Stimulated activated CD4-positive, alpha-beta T cell treated with anti-CD3 and anti-CD28 coated beads, Interleukin-1b, Interleukin-23, amount 100 ng/mL, for 4 hours (primary cell): ENCODE measurements at regions not wholly inside any gene's neighbourhood (a gene's known extent, or its start where the extent isn't known, plus 50 kb on each side); places are given as distances from the start of the nearest gene placed in this dataset.
"Not testable (repeated sequence)": the region's sequence is repeated elsewhere in the genome, so short reads cannot be mapped to it uniquely, and the experiment has no call there.

Experiments
- DNase-seq, 2 donors: peaks; one replicate each; pipeline ENCODE4 v3.0.0-alpha.2; 2020; ENCODE audit warnings: low read depth in 2 of 2

GRCh38 chr20:30164389-30164788 is 1093.1 kb upstream of the DEFB115 start:
- DNase-seq = not testable (repeated sequence)

GRCh38 chr20:30167540-30167939 is 1089.9 kb upstream of the DEFB115 start:
- no peak for DNase-seq

- peak; percentile 2 to 28 for DNase-seq
Observed at GRCh38 chr20:30168025-30168799, 1089.3 kb upstream of the DEFB115 start.

GRCh38 chr20:30168800-30169138 is 1088.7 kb upstream of the DEFB115 start:
- no peak for DNase-seq

GRCh38 chr20:30175681-30176080 is 1081.8 kb upstream of the DEFB115 start:
- no peak for DNase-seq

GRCh38 chr20:30183124-30183523 is 1074.3 kb upstream of the DEFB115 start:
- DNase-seq = not testable (repeated sequence)

- DNase-seq = not testable (repeated sequence)
Observed at GRCh38 chr20:30191785-30192184, 1065.7 kb upstream of the DEFB115 start.

- DNase-seq = not testable (repeated sequence)
Observed at GRCh38 chr20:30234477-30234876, 1023.0 kb upstream of the DEFB115 start.

GRCh38 chr20:30275073-30275472 is 982.4 kb upstream of the DEFB115 start:
- DNase-seq = not testable (repeated sequence)

- DNase-seq = no peak
Observed at GRCh38 chr20:30281584-30282197, 975.8 kb upstream of the DEFB115 start.

- peak; percentile 57 to 77 for DNase-seq
Observed at GRCh38 chr20:30283476-30284280, 973.8 kb upstream of the DEFB115 start.

GRCh38 chr20:30284281-30284905 is 973.1 kb upstream of the DEFB115 start:
- DNase-seq = no peak

- DNase-seq = no peak
Observed at GRCh38 chr20:30285677-30286076, 971.8 kb upstream of the DEFB115 start.

- no peak for DNase-seq
Observed at GRCh38 chr20:30286157-30286556, 971.3 kb upstream of the DEFB115 start.

GRCh38 chr20:30287459-30287858 is 970.0 kb upstream of the DEFB115 start:
- DNase-seq = not testable (repeated sequence)

GRCh38 chr20:30288346-30288745 is 969.1 kb upstream of the DEFB115 start:
- no peak for DNase-seq

GRCh38 chr20:30289049-30289448 is 968.4 kb upstream of the DEFB115 start:
- not testable (repeated sequence) for DNase-seq

GRCh38 chr20:30289711-30290141 is 967.7 kb upstream of the DEFB115 start:
- not testable (repeated sequence) for DNase-seq

- DNase-seq = peak in 1 of 2 donors; percentile 17
Observed at GRCh38 chr20:30290361-30291063, 967.0 kb upstream of the DEFB115 start.

GRCh38 chr20:30291064-30291379 is 966.4 kb upstream of the DEFB115 start:
- not testable (repeated sequence) for DNase-seq

- DNase-seq = not testable (repeated sequence)
Observed at GRCh38 chr20:30291686-30292085, 965.8 kb upstream of the DEFB115 start.
